ENCODE measurements at regions not wholly inside any gene's neighbourhood (a gene's known extent, or its start where the extent isn't known, plus 50 kb on each side); places are given as distances from the start of the nearest gene placed in this dataset.

- TF ChIP-seq CTCF (conservative IDR thresholded peaks at IDR 0.05) (no peak), ZFX (IDR thresholded peaks at IDR 0.05) (no peak)
These were observed 163.5 kb downstream of the NOL4 start for GRCh38 chr18:34061226-34061625.
